Smooth muscle cell (in vitro differentiated cells): ENCODE measurements at regions not wholly inside any gene's neighbourhood (a gene's known extent, or its start where the extent isn't known, plus 50 kb on each side); places are given as distances from the start of the nearest gene placed in this dataset.

Source experiments
- DNase-seq: peaks from one replicate; lab custom pipeline; 2025; ENCODE audit not compliant: unreplicated experiment; lab: John Stamatoyannopoulos, UW
- H2AFZ ChIP-seq: fragments of 200-600 bp; sonication (generic); 2 replicates; pipeline ENCODE4 v1.6.0; 2016; ENCODE audit warnings: antibody characterized with exemption, low read depth, mild to moderate bottlenecking
- H3F3A ChIP-seq: fragments of 200-600 bp; sonication (generic); 2 replicates; pipeline ENCODE4 v1.6.0; 2017; ENCODE audit warnings: antibody characterized with exemption, low read depth
- H3K27ac ChIP-seq: fragments of 200-600 bp; sonication (generic); 2 replicates; pipeline ENCODE4 v1.5.1; 2016; ENCODE audit warnings: low read depth, mild to moderate bottlenecking
- H3K27me3 ChIP-seq: fragments of 200-600 bp; sonication (generic); 2 replicates; pipeline ENCODE4 v1.6.1; 2016; ENCODE audit warnings: low read depth, mild to moderate bottlenecking
- H3K36me3 ChIP-seq: fragments of 200-600 bp; sonication (generic); 2 replicates; pipeline ENCODE4 v1.5.1; 2016; ENCODE audit warnings: low read depth
- H3K4me1 ChIP-seq: fragments of 200-600 bp; sonication (generic); 2 replicates; pipeline ENCODE4 v1.5.1; 2016; ENCODE audit warnings: low read depth
- H3K4me2 ChIP-seq: fragments of 200-600 bp; sonication (generic); 2 replicates; pipeline ENCODE4 v1.6.0; 2016; ENCODE audit warnings: mild to moderate bottlenecking
- H3K4me3 ChIP-seq: fragments of 200-600 bp; sonication (generic); 2 replicates; pipeline ENCODE4 v1.5.1; 2016; ENCODE audit warnings: mild to moderate bottlenecking
- H3K79me2 ChIP-seq: fragments of 200-600 bp; sonication (generic); 2 replicates; pipeline ENCODE4 v1.6.0; 2016; ENCODE audit warnings: low read depth, mild to moderate bottlenecking
- H3K9ac ChIP-seq: fragments of 200-600 bp; sonication (generic); 2 replicates; pipeline ENCODE4 v1.6.0; 2016; ENCODE audit warnings: low read depth
- H3K9me3 ChIP-seq: fragments of 200-600 bp; sonication (generic); replicated peaks from 2 replicates; pipeline ENCODE4 v1.5.1; 2016; ENCODE audit warnings: low read depth
- H4K20me1 ChIP-seq: fragments of 200-600 bp; sonication (generic); 2 replicates; pipeline ENCODE4 v1.6.0; 2016; ENCODE audit warnings: low read depth
- CTCF ChIP-seq: fragments of 200-600 bp; sonication (generic); IDR thresholded peaks from 2 replicates; pipeline ENCODE4 v1.5.1; 2017; ENCODE audit warnings: borderline replicate concordance, mild to moderate bottlenecking, antibody characterized with exemption; ENCODE audit not compliant: insufficient read depth, poor library complexity, severe bottlenecking
- WGBS: methylation state at CpG from one replicate; pipeline ENCODE4 v1.1.7; 2016; ENCODE audit warnings: low lambda C conversion rate; 5-methylcytosine and 5-hydroxymethylcytosine counted together

- no peaks in the 10 kb centered on the region for H3K36me3 ChIP-seq
- H3K4me2 ChIP-seq: peak overlapping the region; percentile 73
- H4K20me1 ChIP-seq: no peaks in the 10 kb centered on the region
- WGBS: 87% methylated on average over 3 of the region's 3 CpGs
- H3K4me1 ChIP-seq: peaks cover 57% of the 10 kb centered on the region
- H3K9ac ChIP-seq: no peak overlapping the region
- H3K9me3 ChIP-seq: no peaks in the 10 kb centered on the region
- no peak overlapping the region for H2AFZ ChIP-seq
- no peak for DNase-seq
- H3K4me3 ChIP-seq: no peak overlapping the region
- no peak for TF ChIP-seq CTCF
- no peaks in the 10 kb centered on the region for H3F3A ChIP-seq
- peaks cover 14% of the 10 kb centered on the region for H3K79me2 ChIP-seq
- no peaks in the 10 kb centered on the region for H3K27me3 ChIP-seq
- H3K27ac ChIP-seq: peak overlapping the region; percentile 44
Observed at GRCh38 chr12:24034894-24035293, 85.4 kb upstream of the SOX5 start.

- H3K27ac ChIP-seq: peak overlapping the region; percentile 44
- H2AFZ ChIP-seq: no peak overlapping the region
- no peak for TF ChIP-seq CTCF
- peaks cover 57% of the 10 kb centered on the region for H3K4me1 ChIP-seq
- H3F3A ChIP-seq: no peaks in the 10 kb centered on the region
- no peaks in the 10 kb centered on the region for H3K27me3 ChIP-seq
- H3K9ac ChIP-seq: no peak overlapping the region
- H3K36me3 ChIP-seq: no peaks in the 10 kb centered on the region
- H3K4me2 ChIP-seq: peak overlapping the region; percentile 73
- no peaks in the 10 kb centered on the region for H4K20me1 ChIP-seq
- H3K4me3 ChIP-seq: no peak overlapping the region
- WGBS: 24% methylated on average over 3 of the region's 3 CpGs
- no peaks in the 10 kb centered on the region for H3K9me3 ChIP-seq
- no peak for DNase-seq
- H3K79me2 ChIP-seq: peaks cover 14% of the 10 kb centered on the region
Observed at GRCh38 chr12:24034160-24034559, 84.7 kb upstream of the SOX5 start.

GRCh38 chr12:24027352-24027751 is 77.9 kb upstream of the SOX5 start:
- no peaks in the 10 kb centered on the region for H3K9me3 ChIP-seq
- 84% methylated on average over 3 of the region's 3 CpGs for WGBS
- no peaks in the 10 kb centered on the region for H3K36me3 ChIP-seq
- no peak for TF ChIP-seq CTCF
- no peaks in the 10 kb centered on the region for H3K27me3 ChIP-seq
- DNase-seq: no peak
- H3K4me1 ChIP-seq: peaks cover 19% of the 10 kb centered on the region
- no peak overlapping the region for H3K27ac ChIP-seq
- H3K4me2 ChIP-seq: no peak overlapping the region
- H2AFZ ChIP-seq: no peak overlapping the region
- no peaks in the 10 kb centered on the region for H3F3A ChIP-seq
- H3K79me2 ChIP-seq: peaks cover 6% of the 10 kb centered on the region
- H3K9ac ChIP-seq: no peak overlapping the region
- no peaks in the 10 kb centered on the region for H4K20me1 ChIP-seq
- no peak overlapping the region for H3K4me3 ChIP-seq

- TF ChIP-seq CTCF: peak; percentile 42
- 60% methylated on average over 3 of the region's 3 CpGs for WGBS
Observed at GRCh38 chr12:24025153-24025798, 75.8 kb upstream of the SOX5 start.

More at GRCh38 chr12:24025153-24025798, 75.8 kb upstream of the SOX5 start:
- no peaks in the 10 kb centered on the region for H4K20me1 ChIP-seq
- H3K27me3 ChIP-seq: no peaks in the 10 kb centered on the region
- H2AFZ ChIP-seq: no peak overlapping the region
- no peak overlapping the region for H3K4me3 ChIP-seq
- peaks cover 7% of the 10 kb centered on the region for H3K79me2 ChIP-seq
- H3K4me1 ChIP-seq: peaks cover 24% of the 10 kb centered on the region
- no peak overlapping the region for H3K9ac ChIP-seq
- no peak overlapping the region for H3K4me2 ChIP-seq
- H3K36me3 ChIP-seq: no peaks in the 10 kb centered on the region
- no peaks in the 10 kb centered on the region for H3K9me3 ChIP-seq
- DNase-seq: no peak
- H3K27ac ChIP-seq: no peak overlapping the region
- H3F3A ChIP-seq: no peaks in the 10 kb centered on the region
